OCI-LY3 (cell line): ENCODE measurements at regions not wholly inside any gene's neighbourhood (a gene's known extent, or its start where the extent isn't known, plus 50 kb on each side); places are given as distances from the start of the nearest gene placed in this dataset.

Source experiments
- H2AFZ ChIP-seq: fragments of 200-600, 300-600 bp; shearing (Covaris generic); 2 replicates; pipeline ENCODE4 v1.6.0; 2014; ENCODE audit warnings: antibody characterized with exemption, low read depth, low read length
- H3K27ac ChIP-seq: fragments of 200-600, 300-600 bp; sonication (generic); 2 replicates; pipeline ENCODE4 v1.5.1; 2014; ENCODE audit warnings: mild to moderate bottlenecking, low read length, moderate library complexity, mixed read lengths
- H3K27me3 ChIP-seq: fragments of 200-600, 300-600 bp; sonication (generic); 2 replicates; pipeline ENCODE4 v1.6.1; 2014; ENCODE audit warnings: low read depth, low read length, mixed read lengths
- H3K36me3 ChIP-seq: fragments of 200-600, 300-600 bp; sonication (generic); replicated peaks from 2 replicates; pipeline ENCODE3; 2014; ENCODE audit warnings: low read depth, low read length, mixed read lengths
- H3K4me1 ChIP-seq: fragments of 300-600, 200-600 bp; sonication (generic); 2 replicates; pipeline ENCODE4 v1.6.1; 2014; ENCODE audit warnings: low read length, mixed read lengths
- H3K4me2 ChIP-seq: fragments of 200-600, 300-600 bp; sonication (generic); 2 replicates; pipeline ENCODE4 v1.6.1; 2014; ENCODE audit warnings: low read length, mixed read lengths
- H3K4me3 ChIP-seq: fragments of 300-600, 200-600 bp; sonication (generic); 2 replicates; pipeline ENCODE4 v1.5.1; 2014; ENCODE audit warnings: antibody characterized with exemption, mild to moderate bottlenecking, low read length, moderate library complexity
- H3K79me2 ChIP-seq: fragments of 300-600, 200-600 bp; shearing (Covaris generic); 2 replicates; pipeline ENCODE4 v1.6.1; 2014; ENCODE audit warnings: mild to moderate bottlenecking, low read length, mixed read lengths
- H3K9ac ChIP-seq: fragments of 300-600, 200-600 bp; shearing (Covaris generic); 2 replicates; pipeline ENCODE4 v1.6.0; 2014; ENCODE audit warnings: mild to moderate bottlenecking, low read length, moderate library complexity
- H3K9me3 ChIP-seq: fragments of 200-600, 300-600 bp; shearing (Covaris generic); 2 replicates; pipeline ENCODE4 v1.6.1; 2014; ENCODE audit warnings: low read length, mixed read lengths; ENCODE audit not compliant: insufficient read depth
- H4K20me1 ChIP-seq: fragments of 200-600, 300-600 bp; sonication (generic); 2 replicates; pipeline ENCODE4 v1.6.1; 2016; ENCODE audit warnings: low read length, mixed read lengths; ENCODE audit not compliant: insufficient read depth
- CTCF ChIP-seq: fragments of 200-600, 300-600 bp; sonication (generic); IDR thresholded peaks from 2 replicates; pipeline ENCODE4 v1.5.1; 2014; ENCODE audit warnings: antibody characterized with exemption, low read length, low read depth
- EZH2phosphoT487 ChIP-seq: fragments of 200-600 bp; shearing (Covaris generic); IDR thresholded peaks from 2 replicates; pipeline ENCODE4 v1.6.1; 2018; ENCODE audit warnings: antibody characterized with exemption, mixed run types, low read depth

- H3K27ac ChIP-seq, result no peak overlapping the region
Measured at GRCh38 chr2:16117791-16118610, 177.7 kb downstream of the MYCN start.

GRCh38 chr2:16117021-16117700 is 176.8 kb downstream of the MYCN start:
- Histone ChIP-seq H3K9ac (no peak overlapping the region), H4K20me1 (no peaks in the 10 kb centered on the region), H2AFZ (no peak overlapping the region), H3K79me2 (no peaks in the 10 kb centered on the region), H3K4me1 (no peaks in the 10 kb centered on the region), H3K4me3 (no peak overlapping the region), H3K27ac (no peak overlapping the region), H3K9me3 (no peaks in the 10 kb centered on the region), H3K36me3 (no peaks in the 10 kb centered on the region), H3K27me3 (no peaks in the 10 kb centered on the region), H3K4me2 (no peak overlapping the region)
- TF ChIP-seq CTCF (no peak), EZH2phosphoT487 (no peak)

More at GRCh38 chr2:16117791-16118610, 177.7 kb downstream of the MYCN start:
- TF ChIP-seq EZH2phosphoT487, result no peak
- no peak for TF ChIP-seq CTCF
- Histone ChIP-seq H2AFZ (no peak overlapping the region), H3K9me3 (no peaks in the 10 kb centered on the region), H3K4me1 (no peaks in the 10 kb centered on the region), H4K20me1 (no peaks in the 10 kb centered on the region), H3K4me3 (no peak overlapping the region), H3K4me2 (no peak overlapping the region), H3K27me3 (no peaks in the 10 kb centered on the region), H3K79me2 (no peaks in the 10 kb centered on the region), H3K36me3 (no peaks in the 10 kb centered on the region), H3K9ac (no peak overlapping the region)

- Histone ChIP-seq H3K4me1 (no peaks in the 10 kb centered on the region), H3K4me2 (no peak overlapping the region), H2AFZ (no peak overlapping the region), H3K9me3 (no peaks in the 10 kb centered on the region), H3K9ac (no peak overlapping the region), H3K4me3 (no peak overlapping the region), H3K27me3 (no peaks in the 10 kb centered on the region), H3K27ac (no peak overlapping the region), H4K20me1 (no peaks in the 10 kb centered on the region), H3K79me2 (no peaks in the 10 kb centered on the region), H3K36me3 (no peaks in the 10 kb centered on the region)
- TF ChIP-seq EZH2phosphoT487, result no peak
- no peak for TF ChIP-seq CTCF
Measured at GRCh38 chr2:16115881-16116830, 175.8 kb downstream of the MYCN start.

- Histone ChIP-seq H3K27me3 (no peaks in the 10 kb centered on the region), H3K4me2 (no peak overlapping the region)
Measured at GRCh38 chr2:16115291-16115690, 174.9 kb downstream of the MYCN start.

More at GRCh38 chr2:16115291-16115690, 174.9 kb downstream of the MYCN start:
- H3K36me3 ChIP-seq, result no peaks in the 10 kb centered on the region
- H3K4me1 ChIP-seq, result no peaks in the 10 kb centered on the region
- H3K4me3 ChIP-seq, result no peak overlapping the region
- H2AFZ ChIP-seq, result no peak overlapping the region
- H3K9me3 ChIP-seq, result no peaks in the 10 kb centered on the region
- no peaks in the 10 kb centered on the region for H4K20me1 ChIP-seq
- TF ChIP-seq EZH2phosphoT487 (no peak), CTCF (no peak)
- H3K9ac ChIP-seq, result no peak overlapping the region
- no peak overlapping the region for H3K27ac ChIP-seq
- H3K79me2 ChIP-seq, result no peaks in the 10 kb centered on the region
